NT2/D1 (cell line): ENCODE measurements at regions not wholly inside any gene's neighbourhood (a gene's known extent, or its start where the extent isn't known, plus 50 kb on each side); places are given as distances from the start of the nearest gene placed in this dataset.

Source experiments
- SUZ12 ChIP-seq: IDR thresholded peaks from 2 replicates; pipeline ENCODE4 v1.6.1; 2011; ENCODE audit not compliant: insufficient read length, insufficient read depth; ENCODE audit errors: extremely low read depth
- YY1 ChIP-seq: IDR thresholded peaks from 2 replicates; pipeline ENCODE4 v1.6.1; 2011; ENCODE audit not compliant: insufficient read length, insufficient read depth

DNA sequence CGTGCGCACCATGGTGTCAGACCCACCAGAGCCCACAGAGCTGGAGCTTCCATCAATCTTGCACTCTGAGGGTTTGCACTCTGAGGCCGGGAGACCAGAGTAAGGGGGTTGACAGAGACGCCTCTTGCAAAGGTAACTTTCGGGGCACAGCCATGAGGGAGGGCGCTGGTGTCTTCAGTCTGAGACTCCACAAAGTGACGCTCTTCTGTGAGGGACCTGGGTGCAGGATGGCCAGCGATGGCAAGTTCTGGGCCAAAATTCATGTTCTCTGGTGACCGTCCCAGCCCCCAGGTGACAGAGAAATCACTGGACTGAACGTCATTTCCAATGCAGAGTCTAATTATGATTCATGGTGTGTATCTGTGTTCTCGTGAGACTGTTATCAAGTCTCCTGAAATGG, 1395.2 kb downstream of the TBC1D22A start:
- TF ChIP-seq SUZ12 (no peak), YY1 (no peak)
